Chondrocyte (in vitro differentiated cells): ENCODE measurements at regions not wholly inside any gene's neighbourhood (a gene's known extent, or its start where the extent isn't known, plus 50 kb on each side); places are given as distances from the start of the nearest gene placed in this dataset.

Source experiments
- DNase-seq: peaks from one replicate; pipeline ENCODE4 v3.0.0; 2021; ENCODE audit warnings: mixed read lengths, low spot score
- H3K27ac Mint-ChIP-seq: one replicate; pipeline ENCODE4 v1.8.0; 2021; ENCODE audit warnings: mild to moderate bottlenecking, moderate library complexity, mixed read lengths; ENCODE audit not compliant: unreplicated experiment
- H3K27me3 Mint-ChIP-seq: 2 replicates; pipeline ENCODE4 v1.8.0; 2021; ENCODE audit warnings: low read depth, mixed read lengths
- H3K36me3 Mint-ChIP-seq: 2 replicates; pipeline ENCODE4 v1.8.0; 2021; ENCODE audit warnings: low read depth, mixed read lengths
- H3K4me1 Mint-ChIP-seq: 2 replicates; pipeline ENCODE4 v1.8.0; 2021; ENCODE audit warnings: low read depth, mild to moderate bottlenecking, mixed read lengths
- H3K4me3 Mint-ChIP-seq: one replicate; pipeline ENCODE4 v1.8.0; 2021; ENCODE audit warnings: mild to moderate bottlenecking, moderate library complexity, mixed read lengths; ENCODE audit not compliant: unreplicated experiment
- H3K9me3 Mint-ChIP-seq: 2 replicates; pipeline ENCODE4 v1.8.0; 2021; ENCODE audit warnings: low read depth, mixed read lengths
- TF ChIP-seq, protein P1 (sequence below): fragments of 200-600 bp; sonication (generic); IDR thresholded peaks from 2 replicates; pipeline ENCODE4 v1.5.0; 2021; ENCODE audit warnings: antibody characterized with exemption, mild to moderate bottlenecking, moderate library complexity

DNA sequence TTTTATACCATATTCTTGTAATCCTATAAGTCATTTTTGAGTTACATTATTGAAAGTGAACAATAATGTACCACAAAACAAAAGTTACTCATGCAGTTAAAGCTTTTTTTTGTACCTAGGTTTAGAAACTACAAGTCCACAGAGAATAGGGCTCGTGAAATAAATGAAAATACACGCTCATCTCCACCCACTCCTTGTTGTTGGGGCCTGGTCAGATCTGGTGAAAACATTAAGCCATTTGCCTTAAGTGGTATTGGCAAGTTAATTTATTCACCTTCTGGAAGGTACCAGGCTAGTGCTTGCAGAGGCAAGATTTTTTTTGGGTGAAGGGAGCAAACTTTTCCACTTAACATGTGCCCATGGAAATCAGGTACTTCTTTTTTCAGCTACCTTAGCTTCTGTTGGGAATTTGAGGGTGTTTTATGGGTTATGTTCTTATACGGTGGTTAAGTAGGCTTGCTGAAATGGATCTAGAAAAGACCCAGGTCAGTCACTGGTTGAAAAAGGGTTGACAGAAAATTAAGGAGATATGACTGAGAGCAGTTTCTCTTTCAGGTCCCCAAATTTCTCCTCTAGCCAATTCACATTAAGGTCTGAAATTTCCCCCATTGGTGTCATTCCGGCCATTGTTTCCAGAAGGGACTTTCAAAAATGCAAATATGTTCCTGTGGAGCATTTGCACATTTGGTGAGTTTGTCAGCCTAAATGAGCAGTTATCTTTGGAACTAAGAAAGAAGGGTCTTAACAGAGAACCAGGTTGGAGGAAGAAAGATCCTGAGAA is 143.3 kb downstream of the KCNRG start:
- Mint-ChIP-seq H3K27ac (no peak overlapping the region), H3K4me1 (peaks cover 10% of the 10 kb centered on the region), H3K36me3 (no peaks in the 10 kb centered on the region), H3K27me3 (no peaks in the 10 kb centered on the region), H3K4me3 (no peak overlapping the region), H3K9me3 (no peaks in the 10 kb centered on the region)
- DNase-seq, result no peak
- TF ChIP-seq, protein P1, sequence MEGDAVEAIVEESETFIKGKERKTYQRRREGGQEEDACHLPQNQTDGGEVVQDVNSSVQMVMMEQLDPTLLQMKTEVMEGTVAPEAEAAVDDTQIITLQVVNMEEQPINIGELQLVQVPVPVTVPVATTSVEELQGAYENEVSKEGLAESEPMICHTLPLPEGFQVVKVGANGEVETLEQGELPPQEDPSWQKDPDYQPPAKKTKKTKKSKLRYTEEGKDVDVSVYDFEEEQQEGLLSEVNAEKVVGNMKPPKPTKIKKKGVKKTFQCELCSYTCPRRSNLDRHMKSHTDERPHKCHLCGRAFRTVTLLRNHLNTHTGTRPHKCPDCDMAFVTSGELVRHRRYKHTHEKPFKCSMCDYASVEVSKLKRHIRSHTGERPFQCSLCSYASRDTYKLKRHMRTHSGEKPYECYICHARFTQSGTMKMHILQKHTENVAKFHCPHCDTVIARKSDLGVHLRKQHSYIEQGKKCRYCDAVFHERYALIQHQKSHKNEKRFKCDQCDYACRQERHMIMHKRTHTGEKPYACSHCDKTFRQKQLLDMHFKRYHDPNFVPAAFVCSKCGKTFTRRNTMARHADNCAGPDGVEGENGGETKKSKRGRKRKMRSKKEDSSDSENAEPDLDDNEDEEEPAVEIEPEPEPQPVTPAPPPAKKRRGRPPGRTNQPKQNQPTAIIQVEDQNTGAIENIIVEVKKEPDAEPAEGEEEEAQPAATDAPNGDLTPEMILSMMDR, result no peak

DNA sequence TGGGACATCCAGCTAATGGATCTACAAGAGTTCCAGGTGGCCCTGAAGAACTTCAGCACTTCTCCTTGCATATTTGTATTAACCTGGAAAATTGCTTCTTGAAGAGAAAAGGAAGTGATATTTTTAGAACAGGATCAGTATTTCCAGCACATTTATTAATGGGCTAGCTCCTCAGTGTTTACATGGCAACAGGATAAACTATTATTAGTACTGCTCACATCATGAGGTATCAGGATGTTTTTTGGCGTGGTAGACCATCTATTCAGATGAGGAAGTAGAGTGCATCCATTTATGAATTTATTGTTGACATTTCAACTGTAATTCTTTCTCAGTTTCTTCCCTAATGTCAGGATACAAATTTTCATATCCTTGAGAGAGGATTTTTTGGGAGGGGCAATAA is 144.4 kb downstream of the KCNRG start:
- Mint-ChIP-seq H3K36me3 (no peaks in the 10 kb centered on the region), H3K27ac (no peak overlapping the region), H3K27me3 (no peaks in the 10 kb centered on the region), H3K4me1 (peaks cover 10% of the 10 kb centered on the region), H3K4me3 (no peak overlapping the region), H3K9me3 (no peaks in the 10 kb centered on the region)
- no peak for DNase-seq
- TF ChIP-seq, protein P1, result no peak

DNA sequence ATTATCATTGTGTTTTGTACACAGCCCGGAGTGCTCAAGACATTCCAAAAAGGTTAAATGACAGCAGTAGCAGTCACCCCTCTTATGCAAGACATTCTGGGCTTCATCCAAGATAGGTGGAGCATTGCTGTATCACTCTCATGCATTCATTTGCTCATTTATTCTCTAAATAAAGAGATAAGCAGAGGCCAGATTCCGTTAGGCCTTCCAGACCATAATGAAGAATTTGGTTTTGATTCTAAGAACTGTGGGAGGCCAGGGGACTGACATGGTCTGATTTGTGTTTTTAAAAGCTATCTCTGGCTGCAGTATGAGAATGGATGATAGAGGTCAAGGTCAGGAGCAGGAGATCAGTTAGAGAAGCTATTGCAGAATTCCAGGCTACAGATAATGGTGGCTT is 145.8 kb downstream of the KCNRG start:
- no peaks in the 10 kb centered on the region for H3K27me3 Mint-ChIP-seq
- H3K9me3 Mint-ChIP-seq, result no peaks in the 10 kb centered on the region
- peaks cover 9% of the 10 kb centered on the region for H3K4me1 Mint-ChIP-seq
- no peaks in the 10 kb centered on the region for H3K36me3 Mint-ChIP-seq
- no peak overlapping the region for H3K4me3 Mint-ChIP-seq
- H3K27ac Mint-ChIP-seq, result peak overlapping the region; percentile 22
- TF ChIP-seq, protein P1, result no peak
- DNase-seq, result no peak

DNA sequence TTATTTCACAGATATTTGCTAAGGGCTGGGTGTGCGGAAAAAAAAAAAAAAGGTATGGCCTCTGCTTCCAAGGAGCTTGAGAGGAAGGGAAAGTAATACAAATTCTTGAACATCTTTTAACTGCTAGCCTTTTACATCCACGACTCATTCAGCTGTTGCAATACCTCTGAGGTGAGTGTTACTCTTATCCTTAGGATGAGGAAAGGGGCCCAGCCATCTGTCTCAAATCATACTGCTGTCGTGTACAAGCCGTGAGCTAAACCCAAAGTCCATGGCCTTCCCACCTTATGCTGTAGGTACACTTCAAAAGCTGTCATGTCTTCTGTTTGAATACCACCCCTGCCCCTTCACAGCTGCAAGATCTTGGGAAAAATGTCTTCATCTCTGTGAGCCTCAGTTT is 146.8 kb downstream of the KCNRG start:
- Mint-ChIP-seq H3K4me1 (peaks cover under 1% of the 10 kb centered on the region), H3K27ac (no peak overlapping the region), H3K36me3 (peaks cover 1% of the 10 kb centered on the region), H3K27me3 (no peaks in the 10 kb centered on the region), H3K4me3 (no peak overlapping the region), H3K9me3 (no peaks in the 10 kb centered on the region)
- TF ChIP-seq, protein P1, result no peak
- no peak for DNase-seq

DNA sequence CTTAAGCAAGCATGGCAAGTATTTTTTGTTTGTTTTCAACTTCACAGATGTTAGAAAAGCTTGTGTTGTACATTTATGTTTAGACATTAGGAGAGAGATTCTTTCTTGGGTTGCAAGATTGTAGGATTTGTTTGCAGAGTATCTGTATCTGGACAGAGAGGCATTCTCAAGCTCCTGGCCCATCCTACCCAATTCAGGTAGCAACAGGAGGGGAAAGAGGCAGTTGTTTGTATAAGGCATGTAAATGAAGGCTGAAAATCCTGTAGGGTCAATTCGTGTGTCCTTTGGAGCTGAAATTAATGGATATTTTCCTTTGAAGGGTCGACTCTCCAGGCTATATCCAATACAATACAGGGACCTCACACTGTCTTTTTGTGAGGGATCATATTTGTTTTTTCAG is 147.3 kb downstream of the KCNRG start:
- peaks cover 1% of the 10 kb centered on the region for H3K36me3 Mint-ChIP-seq
- no peak for DNase-seq
- H3K27ac Mint-ChIP-seq, result no peak overlapping the region
- H3K9me3 Mint-ChIP-seq, result no peaks in the 10 kb centered on the region
- TF ChIP-seq, protein P1, result no peak
- no peaks in the 10 kb centered on the region for H3K27me3 Mint-ChIP-seq
- H3K4me3 Mint-ChIP-seq, result no peak overlapping the region
- no peaks in the 10 kb centered on the region for H3K4me1 Mint-ChIP-seq
